ENCODE measurements at regions not wholly inside any gene's neighbourhood (a gene's known extent, or its start where the extent isn't known, plus 50 kb on each side); places are given as distances from the start of the nearest gene placed in this dataset.

DNA sequence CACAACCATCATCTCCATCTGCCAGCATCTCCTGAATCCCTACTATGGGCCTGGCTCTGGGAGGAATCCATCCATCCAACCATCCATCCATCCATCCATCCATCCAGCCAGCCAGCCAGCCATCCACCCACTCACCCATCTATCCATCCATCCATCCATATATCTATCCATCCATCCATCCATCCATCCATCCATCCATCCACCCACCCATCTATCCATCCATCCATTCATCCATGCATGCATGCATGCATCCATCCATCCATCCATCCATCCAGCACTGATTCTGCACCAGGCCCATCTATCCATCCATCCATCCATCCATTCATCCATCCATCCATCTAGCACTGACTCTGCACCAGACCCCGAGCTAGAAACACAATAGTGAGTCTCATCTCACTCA is 141.3 kb upstream of the WNT4 start:
- Histone ChIP-seq H4K91ac (replicated peaks; ENCODE audit: insufficient read length, low read length) (no peak overlapping the region), H3K4me3 (ENCODE audit: extremely low read depth in 1 of 4, insufficient read depth in 2 of 4, low read depth in 3 of 4, low read length in 4 of 4) (no peak overlapping the region), H3K23ac (ENCODE audit: insufficient read length) (no peak overlapping the region), H3K18ac (ENCODE audit: extremely low read depth, low read length) (no peak overlapping the region), H2BK20ac (ENCODE audit: low read length) (no peak overlapping the region), H2BK120ac (replicated peaks; ENCODE audit: low read depth, low read length) (no peak overlapping the region), H2BK15ac (ENCODE audit: low read length) (no peak overlapping the region), H2BK5ac (ENCODE audit: low read depth, low read length) (no peak overlapping the region), H4K5ac (ENCODE audit: insufficient read length, low read depth, low read length) (no peak overlapping the region), H2BK12ac (ENCODE audit: low read depth, low read length) (no peak overlapping the region), H3K4me1 (replicated peaks in 1 of 4; ENCODE audit: control insufficient read depth in 3 of 4, insufficient read depth in 4 of 4, low read length in 3 of 4) (peaks cover 0 to 3% (median 1%) of the 10 kb centered on the region in 4 experiments; a peak in 1 of 7 replicates), H3K9ac (replicated peaks in 1 of 4; ENCODE audit: extremely low read depth in 1 of 4, low read depth in 3 of 4, low read length in 3 of 4) (no peak overlapping the region), H2AFZ (ENCODE audit: low read length) (no peak overlapping the region), H3K27ac (ENCODE audit: low read depth, low read length) (no peak overlapping the region), H3K36me3 (ENCODE audit: control insufficient read depth in 2 of 4, insufficient read depth in 4 of 4, low read length in 3 of 4) (no peaks in the 10 kb centered on the region), H2AK5ac (ENCODE audit: low read depth, low read length) (no peak overlapping the region), H3K79me1 (ENCODE audit: low read depth, low read length) (no peaks in the 10 kb centered on the region), H3K23me2 (ENCODE audit: low read depth, low read length) (peaks cover 4% of the 10 kb centered on the region; the same call in 1 of the 2 replicates), H3K4me2 (ENCODE audit: insufficient read depth in 1 of 2, low read depth in 2 of 2, low read length in 2 of 2) (no peak overlapping the region), H4K8ac (ENCODE audit: extremely low read depth, insufficient read depth, low read length) (no peak overlapping the region), H3K4ac (replicated peaks; ENCODE audit: insufficient read length, low read depth, low read length) (no peak overlapping the region), H3K79me2 (ENCODE audit: control insufficient read depth in 1 of 2, insufficient read depth in 2 of 2, low read length in 2 of 2) (no peaks in the 10 kb centered on the region), H4K20me1 (replicated peaks in 1 of 2; ENCODE audit: control insufficient read depth in 1 of 2, insufficient read depth in 2 of 2, low read length in 2 of 2) (no peaks in the 10 kb centered on the region), H3K27me3 (replicated peaks in 1 of 4; ENCODE audit: control insufficient read depth in 3 of 4, extremely low read depth in 1 of 4, insufficient read depth in 3 of 4, low read length in 3 of 4) (no peaks in the 10 kb centered on the region; a peak in 1 of 7 replicates), H3K56ac (replicated peaks; ENCODE audit: insufficient read length, low read depth, low read length) (no peak overlapping the region), H3K14ac (ENCODE audit: insufficient read length) (no peak overlapping the region), H3K9me3 (ENCODE audit: insufficient read depth in 2 of 2, low read depth in 1 of 2, low read length in 1 of 2) (no peaks in the 10 kb centered on the region)
- TF ChIP-seq NRF1 (IDR thresholded peaks at IDR 0.05; ENCODE audit: low read depth, low read length) (no peak), RBBP5 (IDR thresholded peaks at IDR 0.05; ENCODE audit: borderline replicate concordance, low read depth, low read length) (no peak), FOSL1 (IDR thresholded peaks at IDR 0.05; ENCODE audit: insufficient read depth, low read depth, low read length) (no peak), HDAC6 (IDR thresholded peaks at IDR 0.05; ENCODE audit: low read depth, low read length) (no peak), GABPA (IDR thresholded peaks at IDR 0.05; ENCODE audit: borderline replicate concordance, insufficient read depth, low read length) (no peak), GTF2F1 (IDR thresholded peaks at IDR 0.05; ENCODE audit: borderline replicate concordance, low read depth, low read length) (no peak), EZH2 (IDR thresholded peaks at IDR 0.05; ENCODE audit: low read depth, low read length, severe bottlenecking) (no peak)
- DNase-seq (ENCODE audit: low read depth in 1 of 2, low spot score in 2 of 2): no peak
- ChIA-PET POLR2A (ENCODE audit: partially characterized antibody) (no interaction called here), CTCF (ENCODE audit: partially characterized antibody) (interaction anchor here (0.5 to 4.4 kb wide), 3 partner anchors 9 to 237 kb away, joined by 3 to 28 read pairs (median 5); no protein-coding TSS in a partner anchor)
- FAIRE-seq: no peak
- 69% methylated on average over 1 of the region's 1 CpG; no CpG with 5 or more reads in 1 of the 2 experiments for WGBS, 2 experiments (ENCODE audit: extremely low coverage in 1 of 2, insufficient coverage in 1 of 2, insufficient read length in 1 of 2, insufficient replicate concordance in 2 of 2, low coverage in 1 of 2, low lambda C conversion rate in 2 of 2, missing lambda C conversion rate in 1 of 2)

Data from H1 (cell line).